ENCODE measurements at regions not wholly inside any gene's neighbourhood (a gene's known extent, or its start where the extent isn't known, plus 50 kb on each side); places are given as distances from the start of the nearest gene placed in this dataset.

- Histone ChIP-seq H3K27ac (no peak overlapping the region), H3K9me3 (replicated peaks) (0 out of 2 replicates have a peak, but pooled peaks cover 3% of the 10 kb centered on the region), H3K27me3 (no peaks in the 10 kb centered on the region; the same call in 1 of the 2 replicates), H3K4me3 (no peak overlapping the region), H3K36me3 (no peaks in the 10 kb centered on the region), H3K4me1 (no peaks in the 10 kb centered on the region)
- DNase-seq = no peak
These were observed 404.4 kb downstream of the USP25 start for GRCh38 chr21:16134134-16134533.

GRCh38 chr21:16137106-16137505 is 407.3 kb downstream of the USP25 start:
- no peak overlapping the region for H3K4me3 ChIP-seq
- no peaks in the 10 kb centered on the region for H3K27me3 ChIP-seq
- H3K27ac ChIP-seq = no peak overlapping the region
- H3K9me3 ChIP-seq (replicated peaks) = 0 out of 2 replicates have a peak, but pooled peaks cover 3% of the 10 kb centered on the region
- no peak for DNase-seq
- H3K4me1 ChIP-seq = no peaks in the 10 kb centered on the region
- no peaks in the 10 kb centered on the region for H3K36me3 ChIP-seq

- no peak for DNase-seq
- no peak overlapping the region for H3K27ac ChIP-seq
- no peaks in the 10 kb centered on the region for H3K4me1 ChIP-seq
- H3K27me3 ChIP-seq = no peaks in the 10 kb centered on the region
- no peaks in the 10 kb centered on the region for H3K36me3 ChIP-seq
- H3K9me3 ChIP-seq (replicated peaks) = no peaks in the 10 kb centered on the region
- no peak overlapping the region for H3K4me3 ChIP-seq
These were observed 415.3 kb downstream of the USP25 start for GRCh38 chr21:16145052-16145451.

- Histone ChIP-seq H3K4me1 (no peaks in the 10 kb centered on the region), H3K27me3 (no peaks in the 10 kb centered on the region), H3K9me3 (replicated peaks) (no peaks in the 10 kb centered on the region), H3K4me3 (no peak overlapping the region), H3K36me3 (no peaks in the 10 kb centered on the region), H3K27ac (no peak overlapping the region)
- DNase-seq = no peak
These were observed 415.7 kb downstream of the USP25 start for GRCh38 chr21:16145479-16145878.

- DNase-seq = no peak
- H3K4me1 ChIP-seq = no peaks in the 10 kb centered on the region
- no peak overlapping the region for H3K4me3 ChIP-seq
- H3K36me3 ChIP-seq = no peaks in the 10 kb centered on the region
- H3K27me3 ChIP-seq = no peaks in the 10 kb centered on the region
- no peak overlapping the region for H3K27ac ChIP-seq
- H3K9me3 ChIP-seq (replicated peaks) = 0 out of 2 replicates have a peak, but pooled peaks cover 7% of the 10 kb centered on the region
These were observed 424.5 kb downstream of the USP25 start for GRCh38 chr21:16154321-16154720.

- Histone ChIP-seq H3K27me3 (no peaks in the 10 kb centered on the region), H3K4me3 (no peak overlapping the region), H3K27ac (no peak overlapping the region), H3K36me3 (no peaks in the 10 kb centered on the region), H3K4me1 (no peaks in the 10 kb centered on the region), H3K9me3 (replicated peaks) (0 out of 2 replicates have a peak, but pooled peaks cover 7% of the 10 kb centered on the region)
- DNase-seq = no peak
These were observed 425.3 kb downstream of the USP25 start for GRCh38 chr21:16154951-16155635.

GRCh38 chr21:16156841-16157489 is 427.2 kb downstream of the USP25 start:
- H3K27me3 ChIP-seq = no peaks in the 10 kb centered on the region
- no peak overlapping the region for H3K27ac ChIP-seq
- H3K4me3 ChIP-seq = no peak overlapping the region
- H3K9me3 ChIP-seq (replicated peaks) = 0 out of 2 replicates have a peak, but pooled peaks cover 7% of the 10 kb centered on the region
- no peaks in the 10 kb centered on the region for H3K36me3 ChIP-seq
- H3K4me1 ChIP-seq = no peaks in the 10 kb centered on the region
- no peak for DNase-seq

- Histone ChIP-seq H3K4me3 (no peak overlapping the region), H3K36me3 (no peaks in the 10 kb centered on the region), H3K27ac (no peak overlapping the region), H3K27me3 (no peaks in the 10 kb centered on the region), H3K9me3 (replicated peaks) (0 out of 2 replicates have a peak, but pooled peaks cover 5% of the 10 kb centered on the region), H3K4me1 (no peaks in the 10 kb centered on the region)
- no peak for DNase-seq
These were observed 429.6 kb downstream of the USP25 start for GRCh38 chr21:16159213-16159970.

- no peak for DNase-seq
- Histone ChIP-seq H3K4me3 (no peak overlapping the region), H3K36me3 (no peaks in the 10 kb centered on the region), H3K4me1 (no peaks in the 10 kb centered on the region), H3K27me3 (no peaks in the 10 kb centered on the region), H3K27ac (no peak overlapping the region), H3K9me3 (replicated peaks) (0 out of 2 replicates have a peak, but pooled peaks cover 2% of the 10 kb centered on the region)
These were observed 430.2 kb downstream of the USP25 start for GRCh38 chr21:16159971-16160350.

- H3K4me1 ChIP-seq = no peaks in the 10 kb centered on the region
- no peak overlapping the region for H3K4me3 ChIP-seq
- H3K27me3 ChIP-seq = no peaks in the 10 kb centered on the region
- DNase-seq = no peak
- H3K27ac ChIP-seq = no peak overlapping the region
- no peaks in the 10 kb centered on the region for H3K36me3 ChIP-seq
- no peaks in the 10 kb centered on the region for H3K9me3 ChIP-seq (replicated peaks)
These were observed 433.2 kb downstream of the USP25 start for GRCh38 chr21:16162953-16163352.

- H3K4me3 ChIP-seq = no peak overlapping the region
- 0 out of 2 replicates have a peak, but pooled peaks cover 2% of the 10 kb centered on the region for H3K9me3 ChIP-seq (replicated peaks)
- no peaks in the 10 kb centered on the region for H3K36me3 ChIP-seq
- no peak overlapping the region for H3K27ac ChIP-seq
- no peaks in the 10 kb centered on the region for H3K4me1 ChIP-seq
- no peak for DNase-seq
- no peaks in the 10 kb centered on the region for H3K27me3 ChIP-seq
These were observed 439.3 kb downstream of the USP25 start for GRCh38 chr21:16169102-16169511.

GRCh38 chr21:16169779-16170178 is 440.0 kb downstream of the USP25 start:
- Histone ChIP-seq H3K36me3 (no peaks in the 10 kb centered on the region), H3K27ac (no peak overlapping the region), H3K9me3 (replicated peaks) (0 out of 2 replicates have a peak, but pooled peaks cover 2% of the 10 kb centered on the region), H3K27me3 (no peaks in the 10 kb centered on the region), H3K4me1 (no peaks in the 10 kb centered on the region), H3K4me3 (no peak overlapping the region)
- no peak for DNase-seq

- Histone ChIP-seq H3K4me3 (no peak overlapping the region), H3K9me3 (replicated peaks) (peaks cover 2% of the 10 kb centered on the region; the same call in 1 of the 2 replicates), H3K4me1 (no peaks in the 10 kb centered on the region), H3K27me3 (no peaks in the 10 kb centered on the region), H3K27ac (no peak overlapping the region), H3K36me3 (no peaks in the 10 kb centered on the region)
- DNase-seq = no peak
These were observed 446.8 kb downstream of the USP25 start for GRCh38 chr21:16176570-16176969.

- no peak for DNase-seq
- Histone ChIP-seq H3K4me1 (no peaks in the 10 kb centered on the region), H3K36me3 (no peaks in the 10 kb centered on the region), H3K9me3 (replicated peaks) (peaks cover 2% of the 10 kb centered on the region; the same call in 1 of the 2 replicates), H3K27me3 (no peaks in the 10 kb centered on the region), H3K27ac (no peak overlapping the region), H3K4me3 (no peak overlapping the region)
These were observed 447.8 kb downstream of the USP25 start for GRCh38 chr21:16177532-16177931.

- H3K27ac ChIP-seq = no peak overlapping the region
- H3K4me1 ChIP-seq = no peaks in the 10 kb centered on the region
- H3K4me3 ChIP-seq = no peak overlapping the region
- no peaks in the 10 kb centered on the region for H3K36me3 ChIP-seq
- no peaks in the 10 kb centered on the region for H3K27me3 ChIP-seq
- no peaks in the 10 kb centered on the region; the same call in 1 of the 2 replicates for H3K9me3 ChIP-seq (replicated peaks)
- DNase-seq = no peak
These were observed 450.0 kb downstream of the USP25 start for GRCh38 chr21:16179773-16180172.
